Aorta (tissue), 5 donors: ENCODE measurements at regions not wholly inside any gene's neighbourhood (a gene's known extent, or its start where the extent isn't known, plus 50 kb on each side); places are given as distances from the start of the nearest gene placed in this dataset.
A peak's percentile ranks its signal among the peaks of the same experiment; 100 is the strongest.

Experiments used
- ATAC-seq: fragments of 200-7000 bp; cut with Tn5 transposase; one replicate; pipeline ENCODE4 v1.9.1; 2022; ENCODE audit warnings: moderate library complexity; ENCODE audit not compliant: low FRiP score
- DNase-seq, 2 donors: peaks; one replicate each; pipeline ENCODE4 v3.0.0-alpha.2; 2020
- H3K27ac ChIP-seq, 2 donors: one replicate each; pipeline ENCODE4 v1.5.1; 2013; ENCODE audit warnings: low read length in 2 of 2, mild to moderate bottlenecking in 2 of 2, moderate library complexity in 2 of 2, control low read depth in 1 of 2, inconsistent platforms in 1 of 2, low read depth in 1 of 2
- H3K27me3 ChIP-seq, 2 donors: one replicate each; pipeline ENCODE4 v1.6.1; 2013; ENCODE audit warnings: control low read depth in 1 of 2, low read length in 1 of 2, mild to moderate bottlenecking in 1 of 2, moderate library complexity in 1 of 2; ENCODE audit not compliant: insufficient read depth in 2 of 2, control insufficient read depth in 1 of 2
- H3K36me3 ChIP-seq, 2 donors: one replicate each; pipeline ENCODE4 v1.6.1; 2013; ENCODE audit warnings: control low read depth in 1 of 2, low read length in 1 of 2, mild to moderate bottlenecking in 1 of 2; ENCODE audit not compliant: insufficient read depth in 2 of 2, control insufficient read depth in 1 of 2
- H3K4me1 ChIP-seq, 2 donors: one replicate each; pipeline ENCODE4 v1.6.1; 2013; ENCODE audit warnings: low read length in 2 of 2, control low read depth in 1 of 2, mild to moderate bottlenecking in 1 of 2, moderate library complexity in 1 of 2; ENCODE audit not compliant: insufficient read depth in 2 of 2, control insufficient read depth in 1 of 2
- H3K4me3 ChIP-seq, 2 donors: one replicate each; pipeline ENCODE4 v1.5.1; 2013; ENCODE audit warnings: low read length in 2 of 2, control low read depth in 1 of 2, mild to moderate bottlenecking in 1 of 2
- H3K9me3 ChIP-seq: one replicate; pipeline ENCODE4 v1.6.1; 2013; ENCODE audit warnings: mild to moderate bottlenecking, low read length; ENCODE audit not compliant: control insufficient read depth
- WGBS, 2 donors: extraction: QIAGEN DNeasy Blood & Tissue Kit; methylation state at CpG; one replicate each; pipeline ENCODE4 v1.1.7; 2013; 5-methylcytosine and 5-hydroxymethylcytosine counted together
- intact Hi-C, 2 donors: fragments of 100-400 bp; cut with DNase I; formaldehyde crosslinking; loops; one replicate each; pipeline versions ENCODE4 v1.14.2 to v1.15.0; 2022
- donor health status: healthy with polysubstance abuse.
- donor health status: Bipolar disorder and iron deficiency.
- donor health status: DM: no; HTN: no; CAD: no.
- donor health status: DM: no; HTN: no; CAD: no.
- donor health status: DM: yes; HTN: yes; CAD: no.

DNA sequence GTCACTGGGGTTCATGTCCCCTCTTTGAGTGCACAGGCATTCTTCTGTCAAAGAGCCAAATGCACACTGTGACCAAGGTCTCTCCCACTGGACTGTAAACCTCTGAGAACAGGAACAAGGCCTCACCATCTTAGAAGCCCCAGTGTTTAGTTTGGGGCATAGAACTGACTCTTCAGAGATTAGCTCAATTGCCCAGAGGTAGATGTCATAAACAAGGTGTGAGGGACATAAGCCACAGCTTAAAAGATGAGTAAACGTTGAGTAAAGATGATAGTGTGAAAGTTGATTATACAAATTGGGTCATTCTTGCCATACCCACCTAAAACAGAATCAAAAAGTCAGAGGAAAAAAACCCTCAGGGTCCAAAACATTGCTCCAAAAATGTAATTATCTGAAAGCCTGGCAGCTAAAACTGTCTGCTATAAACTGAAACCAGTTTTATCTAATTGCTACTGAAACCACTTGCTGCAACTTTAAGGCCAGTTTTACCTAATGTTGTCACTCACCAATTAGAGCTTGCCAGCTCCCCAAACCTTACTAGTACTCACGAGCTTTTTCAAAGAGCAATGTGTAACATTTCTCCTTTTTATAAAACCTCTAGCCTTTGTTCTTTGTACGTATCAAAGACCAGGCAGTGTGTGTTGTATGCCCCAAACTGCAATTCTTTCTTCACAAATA is 415.2 kb downstream of the RAP2B start:
- Histone ChIP-seq H3K27me3 (no peaks in the 10 kb centered on the region), H3K36me3 (no peaks in the 10 kb centered on the region), H3K4me3 (no peak overlapping the region), H3K4me1 (no peaks in the 10 kb centered on the region), H3K9me3 (no peaks in the 10 kb centered on the region), H3K27ac (no peak overlapping the region)
- intact Hi-C loops = no loop called here
- no peak for ATAC-seq
- WGBS, 2 donors = 72 to 77% methylated on average over 3 of the region's 3 CpGs
- no peak for DNase-seq

GRCh38 chr3:153578046-153578445 is 416.0 kb downstream of the RAP2B start:
- Histone ChIP-seq H3K27ac (no peak overlapping the region), H3K4me1 (no peaks in the 10 kb centered on the region), H3K27me3 (no peaks in the 10 kb centered on the region), H3K36me3 (no peaks in the 10 kb centered on the region), H3K9me3 (no peaks in the 10 kb centered on the region), H3K4me3 (no peak overlapping the region)
- intact Hi-C loops = no loop called here
- DNase-seq (no peak), ATAC-seq (no peak)

GRCh38 chr3:153590051-153590450 is 428.0 kb downstream of the RAP2B start:
- intact Hi-C loops = no loop called here
- Histone ChIP-seq H3K27ac (no peak overlapping the region), H3K36me3 (no peaks in the 10 kb centered on the region), H3K4me3 (no peak overlapping the region), H3K9me3 (no peaks in the 10 kb centered on the region), H3K4me1 (no peaks in the 10 kb centered on the region), H3K27me3 (no peaks in the 10 kb centered on the region)
- DNase-seq = no peak
- WGBS, 2 donors = 58 to 68% methylated on average over 2 of the region's 2 CpGs
- ATAC-seq = no peak

GRCh38 chr3:153591561-153592245 is 429.7 kb downstream of the RAP2B start:
- H3K4me3 ChIP-seq = no peak overlapping the region
- intact Hi-C loops = no loop called here
- ATAC-seq = no peak

GRCh38 chr3:153595186-153595815 is 433.3 kb downstream of the RAP2B start:
- H3K36me3 ChIP-seq = no peaks in the 10 kb centered on the region
- no peak overlapping the region for H3K27ac ChIP-seq
- H3K4me1 ChIP-seq = no peaks in the 10 kb centered on the region
- intact Hi-C loops = loop anchor here (2.0 to 5.0 kb wide), 3 partner anchors 552 to 568 kb away; no protein-coding TSS in a partner anchor
- H3K9me3 ChIP-seq = no peaks in the 10 kb centered on the region
- DNase-seq (no peak), ATAC-seq (no peak)
- H3K27me3 ChIP-seq = no peaks in the 10 kb centered on the region
- no peak overlapping the region for H3K4me3 ChIP-seq

More at GRCh38 chr3:153591561-153592245, 429.7 kb downstream of the RAP2B start:
- H3K9me3 ChIP-seq = no peaks in the 10 kb centered on the region
- H3K27ac ChIP-seq = no peak overlapping the region
- DNase-seq = no peak
- no peaks in the 10 kb centered on the region for H3K4me1 ChIP-seq
- H3K27me3 ChIP-seq = no peaks in the 10 kb centered on the region
- H3K36me3 ChIP-seq = no peaks in the 10 kb centered on the region
- 94 to 95% methylated on average over 1 of the region's 1 CpG for WGBS, 2 donors

GRCh38 chr3:153596401-153596800 is 434.4 kb downstream of the RAP2B start:
- Histone ChIP-seq H3K9me3 (no peaks in the 10 kb centered on the region), H3K27me3 (no peaks in the 10 kb centered on the region), H3K27ac (no peak overlapping the region), H3K36me3 (no peaks in the 10 kb centered on the region), H3K4me1 (no peaks in the 10 kb centered on the region), H3K4me3 (no peak overlapping the region)
- DNase-seq (no peak), ATAC-seq (no peak)
- intact Hi-C loops = loop anchor here (5.0 kb wide), 2 partner anchors 554 to 569 kb away; no protein-coding TSS in a partner anchor
- 91 to 93% methylated on average over 4 of the region's 4 CpGs for WGBS, 2 donors

- intact Hi-C loops = loop anchor here (5.0 kb wide), 2 partner anchors 557 to 572 kb away; no protein-coding TSS in a partner anchor
- Histone ChIP-seq H3K27ac (no peak overlapping the region), H3K4me1 (no peaks in the 10 kb centered on the region), H3K36me3 (no peaks in the 10 kb centered on the region), H3K4me3 (no peak overlapping the region), H3K27me3 (peaks cover 0 to 2% of the 10 kb centered on the region in 2 donors), H3K9me3 (no peaks in the 10 kb centered on the region)
- DNase-seq (peak in 1 of 2 donors; percentile 69), ATAC-seq (no peak)
- 12 to 23% methylated on average over 2 of the region's 2 CpGs for WGBS, 2 donors
Measured at GRCh38 chr3:153599685-153600084, 437.7 kb downstream of the RAP2B start.

- 83 to 92% methylated on average over 2 of the region's 2 CpGs for WGBS, 2 donors
- no peaks in the 10 kb centered on the region for H3K36me3 ChIP-seq
- H3K4me1 ChIP-seq = no peaks in the 10 kb centered on the region
- intact Hi-C loops = no loop called here
- ATAC-seq (no peak), DNase-seq (no peak)
- H3K27me3 ChIP-seq = peaks cover 0 to 2% of the 10 kb centered on the region in 2 donors
- no peaks in the 10 kb centered on the region for H3K9me3 ChIP-seq
- H3K4me3 ChIP-seq = no peak overlapping the region
- H3K27ac ChIP-seq = no peak overlapping the region
Measured at GRCh38 chr3:153600896-153601295, 438.9 kb downstream of the RAP2B start.
